Effector CD4-positive, alpha-beta T cell (primary cell): ENCODE measurements at regions not wholly inside any gene's neighbourhood (a gene's known extent, or its start where the extent isn't known, plus 50 kb on each side); places are given as distances from the start of the nearest gene placed in this dataset.
"Not testable (repeated sequence)": the region's sequence is repeated elsewhere in the genome, so short reads cannot be mapped to it uniquely, and the experiment has no call there.

Experiments used
- DNase-seq: peaks from one replicate; pipeline ENCODE4 v3.0.0-alpha.2; 2020

DNA sequence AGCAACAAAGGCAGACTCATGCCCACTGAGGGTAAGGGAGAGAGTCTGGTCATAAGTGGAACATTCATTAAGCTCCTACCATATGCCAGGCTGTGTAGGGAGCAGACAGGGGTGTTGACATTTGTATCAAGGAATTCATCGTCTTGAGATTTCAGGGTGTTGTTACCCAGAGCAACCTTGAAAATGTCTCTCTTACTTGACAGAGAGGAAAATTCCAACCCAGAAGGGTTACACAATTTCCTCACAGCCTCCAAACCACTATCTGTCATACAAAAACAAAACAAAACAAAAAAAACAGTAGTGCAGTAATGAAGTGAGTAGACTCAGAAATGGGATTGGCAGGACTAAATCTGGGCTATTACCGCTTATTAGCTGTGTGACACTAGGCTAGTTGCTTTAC, 113.2 kb downstream of the MIAT start:
- no peak for DNase-seq

DNA sequence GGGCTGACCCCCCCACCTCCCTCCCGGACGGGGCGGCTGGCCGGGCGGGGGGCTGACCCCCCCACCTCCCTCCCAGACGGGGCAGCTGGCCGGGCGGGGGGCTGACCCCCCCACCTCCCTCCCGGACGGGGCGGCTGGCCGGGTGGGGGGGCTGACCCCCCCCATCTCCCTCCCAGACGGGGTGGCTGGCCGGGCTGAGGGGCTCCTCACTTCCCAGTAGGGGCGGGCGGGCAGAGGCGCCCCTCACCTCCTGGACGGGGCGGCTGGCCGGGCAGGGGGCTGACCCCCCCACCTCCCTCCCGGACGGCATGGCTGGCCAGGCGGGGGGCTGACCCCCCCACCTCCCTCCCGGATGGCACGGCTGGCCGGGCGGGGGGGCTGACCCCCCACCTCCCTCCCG, 115.7 kb downstream of the MIAT start:
- DNase-seq = not testable (repeated sequence)

DNA sequence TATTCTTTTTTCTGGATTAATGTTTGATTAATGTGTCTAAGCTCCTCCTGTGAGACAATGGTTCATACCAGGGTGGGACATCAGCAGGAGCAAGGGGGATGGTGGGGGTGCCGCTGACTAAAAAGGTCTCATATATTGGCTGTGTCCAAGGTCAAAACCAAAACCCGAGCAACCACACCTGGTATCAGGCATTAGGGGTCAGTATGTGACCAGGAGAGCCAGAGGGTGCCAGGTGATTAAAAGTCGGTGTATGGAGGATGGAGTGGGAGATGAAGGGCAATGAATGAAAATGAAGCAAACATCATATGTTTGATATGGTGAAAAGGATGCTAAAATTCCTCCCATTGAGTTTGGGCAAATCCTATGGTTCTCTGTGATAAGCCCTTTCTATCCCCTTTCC, 118.0 kb downstream of the MIAT start:
- no peak for DNase-seq

DNA sequence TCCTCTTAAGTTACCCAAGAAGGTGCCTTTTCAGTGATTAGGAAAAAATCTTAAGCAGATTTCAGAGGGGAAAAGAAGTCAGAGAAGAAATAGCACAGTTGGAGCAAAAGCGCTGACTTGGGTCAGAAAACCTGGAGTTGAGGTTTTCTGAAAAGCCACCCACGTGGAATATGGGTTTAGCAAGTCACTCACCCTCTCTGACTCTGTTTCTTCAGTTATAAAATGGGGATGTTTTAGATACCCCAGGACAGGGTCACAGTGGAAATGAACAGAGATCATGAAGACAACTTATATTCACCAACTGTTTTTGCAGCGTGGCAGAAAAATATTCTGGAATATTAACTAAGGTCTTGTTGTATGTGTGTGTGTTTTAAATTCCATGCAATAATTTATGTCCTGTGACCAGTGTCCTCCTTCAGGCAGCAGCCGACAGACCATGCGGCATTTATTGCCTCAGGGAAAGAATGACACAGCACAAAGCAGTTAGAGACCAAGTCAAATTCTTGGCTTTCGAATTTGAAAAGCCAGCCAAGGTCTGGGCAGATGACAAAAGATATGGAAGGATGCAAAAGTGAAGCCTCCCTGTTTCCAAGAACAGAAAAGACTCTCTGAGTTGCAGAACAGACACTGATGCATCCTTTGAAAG, 119.9 kb downstream of the MIAT start:
- DNase-seq = no peak

DNA sequence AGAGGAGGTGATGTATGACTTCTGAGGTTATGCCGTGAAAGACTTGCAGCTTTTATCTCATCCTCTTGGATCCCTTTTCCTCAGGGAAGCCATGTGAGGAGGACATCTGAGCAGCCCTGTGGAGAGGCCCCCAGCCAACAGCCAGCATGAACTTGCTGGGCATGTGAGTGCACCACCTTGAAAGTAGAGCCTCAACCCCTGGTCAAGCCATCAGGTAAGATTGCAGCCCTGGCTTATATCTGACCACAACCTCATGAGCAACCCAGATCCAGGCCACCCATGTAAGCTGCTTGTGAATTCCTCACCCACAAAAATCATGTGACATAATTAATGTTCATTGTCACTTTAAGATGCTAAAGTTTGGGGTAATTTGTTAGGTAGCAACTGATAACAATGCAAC, 121.0 kb downstream of the MIAT start:
- DNase-seq = no peak

DNA sequence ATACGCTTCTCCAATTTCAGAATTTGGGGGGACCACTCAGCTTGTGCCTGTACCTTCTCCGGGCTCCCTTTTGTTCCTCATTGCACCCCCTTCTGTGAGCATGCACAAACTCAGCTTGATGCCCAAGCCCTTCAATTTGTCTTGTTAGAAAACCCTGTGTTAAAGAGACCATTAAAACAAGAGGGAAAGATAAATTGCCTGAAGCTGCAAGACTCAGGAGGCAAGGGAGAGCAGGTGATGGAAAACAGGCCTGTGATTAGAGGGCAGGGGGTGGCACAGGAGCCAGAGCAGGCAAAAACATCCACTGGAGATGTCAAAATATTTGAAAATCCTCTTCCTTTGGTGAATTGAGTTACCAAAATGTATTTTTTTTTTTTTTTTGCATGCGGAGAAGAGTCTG, 121.7 kb downstream of the MIAT start:
- no peak for DNase-seq

DNA sequence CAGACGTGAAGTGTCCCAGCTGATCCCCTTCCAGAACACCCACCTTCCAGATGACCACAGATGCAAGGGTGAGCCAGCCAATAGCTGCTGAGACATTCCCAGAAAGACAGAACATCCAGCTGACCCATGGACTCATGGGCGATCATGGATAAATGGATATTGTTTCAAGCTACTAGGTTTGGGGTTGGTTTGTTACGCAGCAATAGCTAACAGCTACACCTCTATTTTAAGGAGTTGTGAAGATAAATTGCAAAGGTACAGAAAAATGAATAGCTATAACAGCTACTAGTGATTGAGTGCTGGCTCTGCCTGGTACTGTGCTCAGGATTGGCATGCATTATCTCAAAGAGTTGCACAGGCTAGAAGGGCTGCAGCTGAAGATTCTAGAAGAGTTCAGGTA, 122.5 kb downstream of the MIAT start:
- DNase-seq = no peak

DNA sequence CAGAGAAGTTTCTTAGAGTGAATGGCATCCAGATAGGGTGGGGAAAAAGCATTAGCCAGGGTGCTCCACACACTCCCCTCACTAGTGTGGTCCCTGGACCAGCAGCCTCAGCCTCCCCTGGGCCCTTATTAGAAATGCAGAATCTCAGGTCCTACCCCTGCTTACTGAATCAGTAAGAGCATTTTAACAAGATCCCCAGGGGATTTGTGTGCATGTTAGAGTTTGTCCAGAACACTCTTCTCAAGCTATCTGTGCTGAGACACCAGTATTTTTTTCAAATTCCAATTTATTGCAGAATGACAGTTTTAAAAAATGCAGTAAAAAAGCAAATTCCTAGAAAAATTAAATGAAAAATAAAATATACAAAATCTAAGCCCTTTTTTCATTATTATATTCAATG, 123.1 kb downstream of the MIAT start:
- no peak for DNase-seq

DNA sequence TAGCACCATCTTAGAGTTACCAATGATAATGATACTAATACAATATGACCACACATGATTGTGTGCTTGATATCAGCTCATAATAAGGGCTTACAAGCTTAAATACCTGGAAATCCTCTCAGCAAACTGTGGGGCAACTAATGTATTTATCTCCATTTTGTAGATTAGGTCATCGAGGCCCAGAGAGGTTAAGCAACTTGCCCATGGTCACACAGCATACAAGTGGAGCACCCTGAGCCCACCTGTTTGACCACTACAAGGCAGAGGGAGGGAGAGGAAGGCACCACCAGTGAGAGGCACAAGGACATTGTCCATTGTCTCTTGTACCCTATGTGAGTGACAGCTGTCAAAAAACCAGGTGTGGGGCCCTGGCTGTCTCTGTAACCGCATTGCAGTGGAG, 123.7 kb downstream of the MIAT start:
- DNase-seq = no peak

DNA sequence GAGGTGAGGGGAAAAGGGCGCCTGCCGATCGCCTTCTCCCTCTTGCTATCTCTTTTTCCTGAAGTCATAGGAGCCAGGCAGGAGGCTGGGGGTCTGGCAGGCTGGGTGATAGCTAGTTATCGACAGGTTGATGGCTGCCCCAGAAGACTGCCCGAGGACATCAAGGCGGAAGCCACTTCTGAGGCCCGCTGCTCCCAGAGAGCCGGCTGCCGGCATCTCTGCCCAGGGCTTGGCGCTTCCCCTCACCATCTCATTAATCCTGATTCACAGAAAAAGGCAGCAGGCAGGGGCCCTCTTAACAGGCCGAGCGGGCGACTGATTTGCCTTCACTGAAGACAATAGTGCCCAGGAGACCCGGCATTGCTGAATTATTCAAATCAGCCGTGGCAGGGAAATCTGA, 124.2 kb downstream of the MIAT start:
- no peak for DNase-seq

DNA sequence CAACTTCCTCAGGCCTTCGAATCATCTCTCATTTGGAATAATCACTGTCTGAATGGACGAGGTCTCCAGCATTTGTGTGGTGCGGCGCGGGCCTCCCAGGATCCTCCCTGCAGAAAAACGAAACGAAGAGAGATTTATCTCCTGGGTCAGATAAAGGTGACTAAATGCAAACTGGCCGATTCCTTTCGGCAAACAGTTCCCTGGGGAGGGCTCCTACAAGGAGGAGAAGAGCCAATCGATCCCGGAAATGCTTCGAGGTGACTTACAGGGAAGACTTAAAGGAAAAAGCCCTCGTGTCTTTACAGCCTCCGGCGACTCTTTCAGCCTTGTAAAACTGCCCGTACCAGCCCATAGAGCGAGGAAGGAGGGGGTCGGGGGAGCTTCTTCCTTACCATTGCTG, 126.5 kb downstream of the MIAT start:
- DNase-seq = no peak

DNA sequence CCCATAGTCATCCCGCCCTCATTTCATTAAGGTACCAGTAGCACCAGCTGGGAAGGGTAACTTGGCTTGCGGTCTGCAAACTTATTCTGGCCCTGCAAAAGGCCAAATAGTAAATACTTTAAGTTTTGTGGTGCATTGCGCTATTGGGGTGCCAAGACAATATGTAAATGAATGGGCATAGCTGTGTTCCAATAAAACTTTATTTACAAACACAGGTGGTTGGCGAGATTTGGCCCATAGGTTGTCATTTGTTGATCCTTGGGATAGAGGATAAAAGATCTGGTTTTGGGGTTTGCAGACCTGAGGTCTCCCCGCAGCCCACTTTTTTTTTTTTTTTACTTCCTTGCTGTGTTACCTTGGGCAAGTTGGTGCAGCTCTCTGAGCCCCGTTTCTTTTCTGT, 127.4 kb downstream of the MIAT start:
- no peak for DNase-seq

DNA sequence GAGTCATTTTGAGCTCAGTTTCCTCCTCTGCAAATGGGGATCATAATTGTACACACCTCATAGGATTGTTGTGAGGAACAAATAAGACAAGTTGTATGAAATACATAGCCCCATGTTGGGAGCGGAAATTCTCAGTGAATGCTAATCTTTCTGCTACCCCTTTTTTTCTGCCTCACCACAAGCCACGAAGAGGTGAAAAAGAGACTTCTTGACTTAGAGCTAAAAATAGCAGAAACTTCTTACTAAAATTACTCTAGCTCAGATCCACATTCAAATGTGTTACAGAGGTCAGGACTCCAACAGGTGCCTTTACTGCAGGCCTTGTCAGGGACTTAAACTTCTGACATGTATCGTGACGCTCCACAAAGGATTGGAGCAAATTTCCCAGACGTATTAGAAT, 128.5 kb downstream of the MIAT start:
- DNase-seq = no peak

DNA sequence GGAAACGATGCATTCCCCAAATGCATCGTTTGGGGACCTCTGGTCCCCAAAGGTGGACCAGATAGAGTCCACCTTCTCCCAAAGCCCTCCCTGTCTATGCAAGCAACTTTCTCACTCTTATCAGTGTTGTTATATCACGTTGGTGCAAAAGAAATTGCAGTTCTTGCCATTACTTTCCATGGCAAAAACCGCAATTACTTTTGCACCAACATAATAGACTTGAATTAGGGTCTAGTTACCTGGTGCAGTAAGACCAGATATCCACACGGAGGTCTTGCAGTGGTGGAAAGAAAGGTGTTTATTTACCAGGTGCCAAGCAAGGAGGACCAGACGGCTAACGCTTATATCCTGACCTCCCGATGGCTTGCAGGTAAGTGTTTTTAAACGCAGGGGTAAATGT, 129.0 kb downstream of the MIAT start:
- no peak for DNase-seq

DNA sequence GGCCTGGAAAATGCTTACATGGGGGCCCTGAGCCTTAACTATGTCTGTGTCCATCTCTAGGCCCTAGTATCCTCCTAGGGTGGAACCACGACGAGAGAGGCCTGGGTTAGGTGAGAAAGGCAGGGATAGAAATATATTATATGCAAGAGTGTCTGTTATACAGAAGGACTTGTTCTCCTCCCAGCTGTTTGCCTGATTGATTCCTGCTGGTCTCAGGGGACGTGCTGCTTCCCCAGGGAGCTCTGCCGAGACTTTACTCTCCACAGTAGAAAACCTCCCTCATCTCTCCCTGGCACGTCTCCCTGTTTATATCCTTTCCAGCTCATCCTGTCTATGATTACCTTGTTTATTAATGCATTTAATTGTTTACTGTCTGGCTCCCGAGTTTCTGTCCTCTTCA, 132.6 kb downstream of the MIAT start:
- no peak for DNase-seq

DNA sequence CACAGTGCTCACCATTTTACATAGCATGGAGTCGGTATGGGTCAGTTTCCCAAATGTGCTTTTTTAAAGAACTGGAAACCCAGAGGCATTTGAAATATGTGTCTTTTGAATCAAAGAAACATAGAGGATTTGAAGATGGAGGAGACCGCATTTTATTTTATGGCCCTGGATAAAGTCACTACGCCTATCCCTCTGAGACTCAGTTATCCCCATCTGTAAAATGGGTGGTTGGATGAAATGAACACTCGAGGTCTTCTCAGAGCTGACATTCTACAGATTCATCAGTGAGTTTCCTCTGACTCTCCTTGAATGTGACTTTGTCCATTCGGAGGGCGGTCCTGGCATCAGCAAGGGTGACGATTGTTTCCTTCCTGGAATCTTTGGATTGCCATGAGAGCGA, 135.1 kb downstream of the MIAT start:
- DNase-seq = no peak

DNA sequence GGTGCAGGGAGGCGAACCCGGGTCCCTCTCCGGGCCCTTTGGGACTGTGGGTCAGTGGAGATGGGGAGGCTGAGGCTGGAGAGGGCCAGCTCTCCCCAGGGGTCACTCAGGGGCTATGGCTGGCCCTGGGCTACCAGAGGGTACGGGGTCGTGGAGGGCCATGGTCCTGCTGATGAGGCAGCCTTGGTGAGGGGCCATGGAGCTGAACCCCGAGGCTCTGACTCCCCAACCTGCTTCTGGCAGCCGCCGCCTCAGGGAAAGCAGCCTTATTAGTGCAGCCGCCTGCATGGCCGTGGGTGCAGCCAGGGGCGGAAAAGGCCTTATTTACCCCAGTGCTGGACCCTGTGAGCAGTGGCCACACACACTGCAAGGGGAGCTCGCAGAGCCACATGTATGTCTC, 139.4 kb downstream of the MIAT start:
- no peak for DNase-seq

DNA sequence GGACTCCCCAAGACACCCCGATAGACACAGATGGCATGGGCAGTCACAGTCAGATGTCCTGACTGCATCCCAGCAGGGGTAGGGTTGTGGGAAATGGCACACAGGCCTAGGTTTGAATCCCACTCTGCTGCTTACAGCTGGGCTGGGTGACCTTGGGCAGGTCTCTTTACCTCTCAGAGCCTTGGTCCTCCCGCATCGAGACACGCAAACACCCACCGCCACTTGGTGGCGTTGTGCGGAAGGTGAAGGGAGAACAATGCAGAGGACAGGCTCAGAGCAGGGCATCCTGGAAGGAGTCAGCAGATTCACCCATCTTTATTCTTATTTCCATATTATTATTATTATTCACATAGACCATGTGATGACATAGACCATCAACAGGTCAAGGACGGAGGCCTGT, 140.5 kb downstream of the MIAT start:
- no peak for DNase-seq

DNA sequence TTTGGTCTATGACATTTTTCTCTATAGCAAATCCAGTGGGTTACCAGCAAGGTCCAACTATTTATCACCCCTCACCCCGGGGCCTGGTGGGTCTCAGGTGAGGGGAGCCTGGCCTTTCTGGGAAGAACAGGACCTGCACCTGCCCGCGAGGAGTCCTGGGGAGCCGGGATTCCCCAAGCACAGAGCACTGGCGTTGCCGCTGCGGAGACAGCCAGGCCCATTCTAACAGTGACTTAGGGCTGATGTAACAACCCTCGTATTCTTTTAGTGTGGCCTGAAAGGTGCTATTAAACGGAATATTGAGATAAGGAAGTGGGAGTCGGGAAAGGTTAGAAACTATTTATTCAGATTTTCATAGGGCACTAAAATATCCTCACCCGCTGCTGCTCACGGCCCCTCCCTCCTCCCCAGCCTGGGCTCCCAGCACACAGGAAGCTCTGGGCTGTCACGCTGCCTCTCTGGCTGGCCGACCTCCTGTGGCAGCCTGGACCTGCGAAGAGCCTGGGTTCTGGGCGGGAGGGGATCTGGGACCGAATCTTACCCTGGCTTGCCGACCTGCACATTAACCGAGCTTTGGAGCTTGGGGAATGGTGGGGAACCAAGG, 141.2 kb downstream of the MIAT start:
- DNase-seq = no peak

DNA sequence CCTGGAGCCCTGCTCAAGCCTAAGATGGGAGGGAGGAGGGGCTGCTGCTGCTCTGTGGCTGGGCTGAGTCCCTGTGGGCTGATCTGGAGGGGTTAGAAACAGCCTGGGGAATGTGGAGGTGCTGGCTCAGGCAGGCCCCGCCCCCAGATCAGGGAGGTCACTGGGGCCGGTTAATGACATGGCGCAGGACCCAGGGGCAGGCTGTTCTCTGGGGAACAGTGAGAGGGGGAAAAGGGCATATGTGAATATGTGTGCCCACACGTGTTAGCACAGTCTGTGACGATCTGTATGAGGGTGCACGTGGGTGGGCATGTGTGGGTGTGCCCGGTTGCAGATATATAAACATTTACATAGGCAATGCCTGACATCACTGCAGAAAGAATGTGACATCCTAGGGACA, 143.5 kb downstream of the MIAT start:
- no peak for DNase-seq

DNA sequence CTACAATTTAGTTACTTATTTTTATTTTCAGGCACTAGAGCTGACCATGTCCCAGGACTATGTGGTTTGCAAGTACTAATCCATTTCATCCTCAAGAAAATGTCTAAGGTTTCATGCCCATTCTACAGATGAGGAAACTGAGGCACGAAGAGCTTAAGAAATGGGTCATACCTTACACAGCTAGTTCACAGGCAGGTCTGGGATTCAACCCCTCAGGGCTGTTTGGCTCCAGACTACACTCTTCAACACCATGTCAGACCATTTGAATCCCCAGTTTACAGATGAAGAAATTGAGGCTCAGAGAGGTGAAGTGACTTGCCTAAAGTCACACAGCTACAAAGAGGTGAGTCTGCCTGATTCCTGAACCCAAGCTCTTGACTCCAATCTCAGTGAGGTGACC, 144.1 kb downstream of the MIAT start:
- DNase-seq = no peak

DNA sequence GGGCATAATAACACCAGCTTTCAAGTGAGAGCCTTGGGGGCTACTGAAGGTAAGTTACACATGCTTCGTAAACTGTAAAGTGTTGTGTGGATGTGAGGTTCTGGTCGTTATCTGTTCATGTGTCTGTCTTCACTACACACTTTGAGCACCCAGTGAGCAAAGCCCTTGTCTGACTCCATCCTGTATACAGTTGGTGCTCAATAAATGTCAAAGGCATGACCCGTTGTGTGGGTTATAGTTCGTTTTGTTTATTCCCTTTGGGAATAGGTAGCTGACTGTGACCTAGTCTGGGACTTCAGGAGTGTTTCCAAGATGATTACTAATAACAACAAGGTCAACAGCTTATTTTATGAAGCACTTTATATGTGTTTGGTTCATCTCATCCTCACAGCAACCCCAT, 146.9 kb downstream of the MIAT start:
- DNase-seq = no peak

DNA sequence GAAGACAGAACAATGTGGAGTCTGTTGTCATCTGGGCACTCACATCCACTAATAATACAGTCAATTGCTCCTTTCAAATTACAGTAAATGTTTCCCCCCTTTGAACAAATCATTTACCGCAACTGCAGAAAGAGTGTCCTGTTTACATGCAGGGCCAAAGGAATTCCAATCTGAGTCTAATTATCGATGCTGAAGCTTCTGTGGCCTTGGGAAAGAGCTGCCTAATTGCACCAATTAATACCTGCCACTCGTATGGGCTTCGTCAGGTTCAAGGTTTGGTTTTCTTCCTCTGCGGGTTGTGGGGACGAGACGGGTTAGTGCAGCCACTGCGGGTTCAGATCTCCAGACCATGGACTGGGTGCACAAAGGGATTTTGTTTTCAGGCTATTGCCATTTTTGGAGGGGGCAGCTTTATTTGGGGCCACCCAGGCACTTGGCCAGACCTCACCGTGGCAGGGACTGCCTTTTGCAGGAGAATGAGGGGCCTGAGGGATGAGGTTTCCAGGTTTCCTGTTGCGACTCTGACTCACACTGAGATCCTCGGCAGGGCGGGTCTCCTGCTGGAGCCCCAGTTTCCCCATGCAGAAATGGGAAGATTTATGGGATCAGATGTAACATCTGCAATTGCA, 147.6 kb downstream of the MIAT start:
- no peak for DNase-seq

DNA sequence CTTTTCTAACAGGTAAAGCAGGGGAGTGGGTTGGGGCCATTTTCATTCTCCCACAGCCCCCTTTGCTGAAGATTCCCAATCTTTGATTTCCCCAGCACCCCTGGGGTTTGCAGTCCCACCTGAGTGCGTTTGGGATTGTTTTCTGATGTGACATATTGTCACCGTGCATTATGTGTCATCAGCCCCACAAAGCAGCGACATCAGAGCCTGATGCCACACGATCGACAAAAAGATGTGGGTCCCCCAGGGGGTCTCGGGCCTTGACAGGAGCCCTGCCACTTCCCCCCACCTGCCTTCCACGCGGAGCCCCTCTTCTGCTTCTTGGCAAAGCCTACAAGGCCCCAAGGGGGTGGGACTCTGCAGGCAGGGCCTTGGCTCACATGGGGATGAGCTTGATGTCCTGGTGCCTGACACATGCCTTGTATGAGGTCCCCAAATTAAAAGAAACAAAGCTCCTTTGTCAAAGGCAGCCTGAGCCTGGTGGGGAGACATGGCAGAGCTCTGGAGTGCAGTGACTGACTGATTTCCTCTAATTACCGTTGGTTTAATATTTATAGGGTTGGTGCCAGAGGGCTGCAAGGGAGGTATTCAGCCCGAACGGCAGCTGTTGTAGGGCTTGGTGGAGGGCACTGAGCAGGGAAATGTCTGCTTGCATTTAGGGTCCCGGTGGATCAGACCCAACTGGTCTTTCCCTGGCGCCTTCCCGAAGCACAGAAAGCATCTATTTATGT, 149.2 kb downstream of the MIAT start:
- DNase-seq = no peak
